ENCODE measurements at regions not wholly inside any gene's neighbourhood (a gene's known extent, or its start where the extent isn't known, plus 50 kb on each side); places are given as distances from the start of the nearest gene placed in this dataset.

DNA sequence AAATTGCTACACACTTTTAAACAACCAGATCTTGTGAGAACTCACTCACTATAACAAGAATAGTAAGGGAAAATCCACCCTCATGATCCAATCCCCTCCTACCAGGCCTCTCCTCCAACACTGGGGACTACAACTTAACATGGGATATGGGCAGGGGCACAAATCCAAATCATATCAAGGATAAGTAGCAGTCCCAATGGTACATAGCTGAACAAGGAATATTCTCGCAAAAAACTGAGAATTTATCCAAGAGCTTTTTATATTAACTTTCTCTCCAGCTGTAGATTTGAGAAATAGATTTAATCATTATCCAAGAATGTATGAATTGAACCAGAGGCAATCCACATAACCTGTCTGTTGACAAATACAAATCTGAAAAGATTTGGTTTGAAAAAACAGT lies 185.2 kb downstream of the TMTC3 start:
- H3K4me3 ChIP-seq (ENCODE audit: low read depth, low read length), result no peak overlapping the region
- TF ChIP-seq, protein P1, sequence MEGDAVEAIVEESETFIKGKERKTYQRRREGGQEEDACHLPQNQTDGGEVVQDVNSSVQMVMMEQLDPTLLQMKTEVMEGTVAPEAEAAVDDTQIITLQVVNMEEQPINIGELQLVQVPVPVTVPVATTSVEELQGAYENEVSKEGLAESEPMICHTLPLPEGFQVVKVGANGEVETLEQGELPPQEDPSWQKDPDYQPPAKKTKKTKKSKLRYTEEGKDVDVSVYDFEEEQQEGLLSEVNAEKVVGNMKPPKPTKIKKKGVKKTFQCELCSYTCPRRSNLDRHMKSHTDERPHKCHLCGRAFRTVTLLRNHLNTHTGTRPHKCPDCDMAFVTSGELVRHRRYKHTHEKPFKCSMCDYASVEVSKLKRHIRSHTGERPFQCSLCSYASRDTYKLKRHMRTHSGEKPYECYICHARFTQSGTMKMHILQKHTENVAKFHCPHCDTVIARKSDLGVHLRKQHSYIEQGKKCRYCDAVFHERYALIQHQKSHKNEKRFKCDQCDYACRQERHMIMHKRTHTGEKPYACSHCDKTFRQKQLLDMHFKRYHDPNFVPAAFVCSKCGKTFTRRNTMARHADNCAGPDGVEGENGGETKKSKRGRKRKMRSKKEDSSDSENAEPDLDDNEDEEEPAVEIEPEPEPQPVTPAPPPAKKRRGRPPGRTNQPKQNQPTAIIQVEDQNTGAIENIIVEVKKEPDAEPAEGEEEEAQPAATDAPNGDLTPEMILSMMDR (IDR thresholded peaks at IDR 0.05; ENCODE audit: low read depth, low read length), result no peak

DNA sequence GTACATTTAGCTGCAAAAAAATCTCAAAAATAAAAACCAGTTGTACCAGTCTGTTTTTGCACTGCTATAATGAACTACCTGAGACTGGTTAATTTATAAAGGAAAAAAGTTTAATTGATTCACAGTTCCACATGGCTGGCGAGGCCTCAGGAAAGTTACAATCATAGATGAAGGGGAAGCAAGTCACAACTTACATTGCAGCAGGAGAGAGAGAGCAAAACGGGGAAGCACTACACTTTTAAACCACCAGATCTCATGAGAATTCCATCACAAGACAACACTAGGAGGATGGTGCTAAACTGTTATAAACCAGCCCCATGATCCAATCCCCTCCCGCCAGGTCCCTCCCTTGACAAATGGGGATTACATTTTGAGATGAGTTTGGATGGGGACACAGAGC lies 186.0 kb downstream of the TMTC3 start:
- H3K4me3 ChIP-seq (ENCODE audit: low read depth, low read length), result no peak overlapping the region
- TF ChIP-seq, protein P1 (IDR thresholded peaks at IDR 0.05; ENCODE audit: low read depth, low read length), result no peak

DNA sequence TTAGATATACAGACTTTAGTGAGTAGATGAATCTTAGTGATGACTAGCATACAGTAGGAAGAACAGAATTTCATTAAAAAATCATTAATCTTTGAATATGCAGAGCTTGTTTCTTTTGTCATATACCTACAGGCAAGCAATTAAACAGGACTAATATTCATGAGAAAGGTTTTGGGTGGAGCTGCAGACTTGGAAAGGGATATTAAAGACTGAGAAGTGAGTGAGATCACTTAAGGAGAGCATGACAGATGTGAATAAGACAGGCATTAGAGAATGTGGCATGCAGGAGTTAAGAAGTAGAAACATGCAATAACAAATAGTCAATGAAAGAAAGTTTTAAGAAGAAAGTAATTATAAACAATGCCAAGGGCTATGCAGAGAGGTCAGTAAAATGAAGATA lies 187.7 kb downstream of the TMTC3 start:
- TF ChIP-seq, protein P1 (IDR thresholded peaks at IDR 0.05; ENCODE audit: low read depth, low read length), result no peak
- no peak overlapping the region for H3K4me3 ChIP-seq (ENCODE audit: low read depth, low read length)

DNA sequence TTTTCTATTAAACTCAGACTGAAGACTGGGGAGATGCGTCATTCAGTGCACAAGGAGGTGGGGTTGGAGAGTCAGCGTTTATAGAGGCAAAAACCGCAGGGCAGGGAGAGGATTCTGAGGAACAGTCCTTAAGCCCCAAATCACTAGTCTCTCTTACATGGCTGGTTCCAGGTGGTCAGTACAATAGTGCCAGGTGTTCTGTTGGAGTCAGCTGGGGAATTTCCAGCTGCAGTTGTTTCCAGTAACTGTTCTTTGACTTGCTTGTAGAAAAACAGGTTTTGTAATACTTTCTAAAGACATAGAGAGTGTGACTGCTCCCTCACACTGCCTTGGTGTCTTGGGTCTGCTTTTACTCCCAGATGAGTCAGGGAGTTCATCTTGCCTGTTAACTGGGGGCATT lies 192.2 kb downstream of the TMTC3 start:
- no peak overlapping the region for H3K4me3 ChIP-seq (ENCODE audit: low read depth, low read length)
- TF ChIP-seq, protein P1 (IDR thresholded peaks at IDR 0.05; ENCODE audit: low read depth, low read length), result no peak

DNA sequence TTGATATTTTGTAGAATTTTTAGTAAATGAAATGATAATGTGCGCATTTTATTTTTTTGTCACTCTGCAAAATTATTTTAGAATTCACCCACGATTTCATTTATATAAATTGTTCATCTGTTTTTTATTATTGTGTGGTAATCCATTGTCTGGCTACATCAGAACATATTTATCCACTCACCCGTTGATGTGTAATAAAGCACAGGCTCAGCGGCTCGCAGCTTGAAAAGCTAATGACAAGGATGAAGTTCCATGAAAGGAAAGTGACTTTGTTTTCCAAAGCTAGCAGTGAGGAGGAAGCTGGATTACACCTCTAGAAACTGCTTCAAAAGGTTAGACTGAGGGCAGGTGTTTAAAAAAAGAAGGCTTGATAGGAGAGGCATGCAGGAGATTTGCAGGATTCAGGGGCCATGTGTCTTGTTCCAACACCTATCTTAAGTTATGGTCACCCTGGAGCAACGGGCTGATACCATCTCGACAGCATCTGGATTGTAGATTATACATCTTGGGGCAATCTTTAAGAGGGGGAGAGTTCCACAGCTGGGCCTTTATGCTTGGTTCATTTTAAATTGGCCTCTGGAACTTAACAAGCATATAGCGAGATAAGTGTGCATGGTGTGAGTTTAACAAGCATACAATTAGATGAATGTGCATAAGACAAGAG lies 194.1 kb downstream of the TMTC3 start:
- no peak overlapping the region for H3K4me3 ChIP-seq (ENCODE audit: low read depth, low read length)
- TF ChIP-seq, protein P1 (IDR thresholded peaks at IDR 0.05; ENCODE audit: low read depth, low read length), result no peak

DNA sequence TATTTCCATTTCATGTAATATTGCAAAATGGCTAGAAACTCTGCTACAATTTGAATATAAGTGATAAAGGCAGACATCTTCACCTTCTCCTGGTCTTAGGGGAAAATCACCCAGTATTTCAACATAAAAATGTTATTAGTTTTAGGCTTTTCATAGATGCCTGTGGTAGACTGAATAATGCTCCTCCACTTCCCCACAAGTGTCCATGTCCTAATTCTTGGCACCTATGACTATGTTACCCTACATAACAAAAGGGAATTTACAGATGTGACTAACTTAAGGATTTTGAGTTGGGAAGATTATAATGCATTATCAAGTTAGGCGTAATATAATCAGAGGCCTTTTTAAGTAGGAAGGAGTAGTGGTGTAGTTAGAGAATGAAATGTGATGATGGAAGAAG lies 196.4 kb downstream of the TMTC3 start:
- no peak overlapping the region for H3K4me3 ChIP-seq (ENCODE audit: low read depth, low read length)
- TF ChIP-seq, protein P1 (IDR thresholded peaks at IDR 0.05; ENCODE audit: low read depth, low read length), result no peak

DNA sequence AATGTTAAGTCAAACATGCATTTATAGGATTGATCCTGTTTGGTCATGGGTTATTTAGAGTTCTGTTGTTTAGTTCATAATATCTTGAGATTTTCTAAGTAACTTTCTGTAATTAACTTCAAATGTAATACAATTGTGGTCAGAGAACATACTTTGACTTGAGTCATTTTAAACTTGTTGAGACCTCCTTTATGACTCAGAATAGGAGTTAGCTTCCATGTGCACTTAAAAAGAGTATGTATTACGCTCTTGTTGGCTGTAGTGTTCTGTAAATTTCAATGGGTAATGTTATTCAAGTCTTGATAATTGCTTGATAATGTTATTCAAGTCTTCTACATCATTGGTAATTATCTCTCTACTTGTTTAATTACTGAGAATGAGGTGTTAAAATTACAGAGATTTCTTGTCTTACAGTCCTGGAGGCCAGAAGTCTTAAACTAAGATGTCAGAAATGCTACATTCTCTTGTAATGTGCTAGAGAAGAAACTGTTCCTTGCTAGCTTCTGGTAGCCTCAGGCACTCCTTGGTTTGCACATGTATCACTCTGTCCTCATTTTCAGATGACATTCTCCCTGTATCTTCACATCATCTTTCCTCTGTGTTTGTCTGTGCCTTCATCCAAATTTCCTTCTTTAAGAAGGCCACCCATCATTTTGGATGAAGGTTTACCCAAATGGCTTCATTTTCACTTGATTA lies 197.3 kb downstream of the TMTC3 start:
- TF ChIP-seq, protein P1 (IDR thresholded peaks at IDR 0.05; ENCODE audit: low read depth, low read length), result no peak

More for the DNA sequence above, 197.3 kb downstream of the TMTC3 start:
- no peak overlapping the region for H3K4me3 ChIP-seq (ENCODE audit: low read depth, low read length)

Measured in WI38 (cell line).